Skeletal muscle tissue (tissue), 3 donors: ENCODE measurements at regions not wholly inside any gene's neighbourhood (a gene's known extent, or its start where the extent isn't known, plus 50 kb on each side); places are given as distances from the start of the nearest gene placed in this dataset.
A peak's percentile ranks its signal among the peaks of the same experiment; 100 is the strongest.

Source experiments
- H3K27ac ChIP-seq: one replicate; pipeline ENCODE4 v1.7.0; 2013; ENCODE audit warnings: mild to moderate bottlenecking, low read depth, low read length, inconsistent platforms
- H3K27me3 ChIP-seq, 3 donors: one replicate each; pipeline ENCODE4 v1.7.0; 2013; ENCODE audit warnings: low read length in 3 of 3; ENCODE audit not compliant: control insufficient read depth in 3 of 3, insufficient read depth in 3 of 3
- H3K36me3 ChIP-seq, 3 donors: one replicate each; pipeline ENCODE4 v1.7.0; 2013; ENCODE audit warnings: low read length in 3 of 3; ENCODE audit not compliant: control insufficient read depth in 3 of 3, insufficient read depth in 3 of 3
- H3K4me1 ChIP-seq, 3 donors: one replicate each; pipeline ENCODE4 v1.7.0; 2013; ENCODE audit warnings: low read length in 3 of 3, mild to moderate bottlenecking in 3 of 3; ENCODE audit not compliant: control insufficient read depth in 3 of 3, insufficient read depth in 3 of 3
- H3K4me3 ChIP-seq, 3 donors: one replicate each; pipeline ENCODE4 v1.7.0; 2013; ENCODE audit warnings: low read length in 3 of 3
- H3K9ac ChIP-seq, 3 donors: one replicate each; pipeline ENCODE4 v1.7.0; 2013; ENCODE audit warnings: low read length in 3 of 3, mild to moderate bottlenecking in 3 of 3, moderate library complexity in 2 of 3, low read depth in 1 of 3
- H3K9me3 ChIP-seq, 3 donors: one replicate each; pipeline ENCODE4 v1.7.0; 2013; ENCODE audit warnings: low read length in 3 of 3; ENCODE audit not compliant: control insufficient read depth in 3 of 3
- donor health status: Osteomylitis.

DNA sequence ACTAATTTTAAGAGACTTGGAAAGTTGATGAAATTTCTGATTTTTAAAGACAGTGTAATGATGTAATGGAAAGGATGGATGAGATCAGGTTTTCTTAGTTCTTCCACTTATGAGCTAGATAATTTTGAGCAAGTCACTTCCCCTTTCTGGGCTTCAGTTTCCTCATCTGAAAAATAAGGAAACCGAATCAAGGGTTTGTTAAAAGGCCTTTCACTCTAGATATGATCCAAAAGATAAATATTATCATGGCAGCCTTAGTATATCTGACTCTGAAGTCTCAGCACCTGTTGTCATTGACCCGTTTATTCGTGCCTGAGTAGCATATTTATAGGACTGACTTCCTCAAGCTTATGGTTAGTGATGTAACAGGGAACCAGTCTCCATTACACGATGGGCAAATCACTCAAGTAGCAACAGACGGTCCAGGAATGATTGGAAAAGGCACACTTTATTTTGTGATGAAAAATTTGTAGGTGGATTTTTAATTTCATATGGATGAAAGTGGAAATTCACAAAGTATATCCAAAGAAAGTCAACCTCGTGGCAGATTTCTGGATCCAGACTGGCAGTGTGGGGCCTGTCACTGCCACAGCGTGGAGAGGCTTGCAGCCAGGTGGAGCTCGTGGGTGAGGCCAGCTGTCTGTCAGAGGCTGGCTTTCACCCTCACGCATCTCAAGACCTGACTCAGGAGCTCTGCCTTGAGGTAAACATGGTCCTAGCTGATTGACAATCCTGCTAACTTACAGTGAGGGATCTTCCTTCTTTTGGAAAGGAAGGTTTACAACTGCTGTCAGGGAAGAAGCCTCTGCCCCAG lies 137.9 kb upstream of the CXCR4 start:
- no peaks in the 10 kb centered on the region for H3K36me3 ChIP-seq
- H3K9me3 ChIP-seq, result no peaks in the 10 kb centered on the region
- H3K27me3 ChIP-seq, result no peaks in the 10 kb centered on the region
- H3K4me3 ChIP-seq, result no peak overlapping the region
- peaks cover 0 to 10% (median 8%) of the 10 kb centered on the region in 3 donors for H3K4me1 ChIP-seq
- no peak overlapping the region for H3K9ac ChIP-seq
- H3K27ac ChIP-seq, result peak overlapping the region; percentile 20

GRCh38 chr2:136255127-136255526 lies 137.2 kb upstream of the CXCR4 start:
- no peaks in the 10 kb centered on the region for H3K36me3 ChIP-seq
- H3K9ac ChIP-seq, result no peak overlapping the region
- no peaks in the 10 kb centered on the region for H3K27me3 ChIP-seq
- no peaks in the 10 kb centered on the region for H3K9me3 ChIP-seq
- H3K4me1 ChIP-seq, result peaks cover 0 to 10% (median 8%) of the 10 kb centered on the region in 3 donors
- H3K27ac ChIP-seq, result no peak overlapping the region
- no peak overlapping the region for H3K4me3 ChIP-seq

DNA sequence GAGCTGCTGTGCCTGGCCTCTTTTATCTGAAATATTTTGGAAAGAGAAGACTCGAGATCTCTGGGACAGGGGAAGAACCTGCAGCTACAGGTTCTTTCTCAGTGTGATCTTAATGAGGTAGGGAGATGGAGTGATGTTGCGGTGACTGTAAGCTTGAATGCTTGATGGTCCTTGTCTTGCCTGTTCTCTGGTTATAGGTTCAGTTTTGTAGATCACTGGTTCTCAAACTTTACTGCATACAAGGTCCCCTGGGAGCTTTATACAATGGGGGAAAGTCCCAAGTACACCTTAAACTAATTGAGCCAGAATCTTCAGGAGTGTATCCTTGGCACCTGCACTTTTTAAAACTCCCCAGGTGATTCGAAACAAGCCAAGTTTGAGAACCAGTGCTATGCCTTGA lies 136.7 kb upstream of the CXCR4 start:
- peaks cover 0 to 10% (median 8%) of the 10 kb centered on the region in 3 donors for H3K4me1 ChIP-seq
- no peak overlapping the region for H3K9ac ChIP-seq
- no peaks in the 10 kb centered on the region for H3K9me3 ChIP-seq
- H3K4me3 ChIP-seq, result no peak overlapping the region
- no peaks in the 10 kb centered on the region for H3K36me3 ChIP-seq
- H3K27me3 ChIP-seq, result no peaks in the 10 kb centered on the region
- H3K27ac ChIP-seq, result no peak overlapping the region

DNA sequence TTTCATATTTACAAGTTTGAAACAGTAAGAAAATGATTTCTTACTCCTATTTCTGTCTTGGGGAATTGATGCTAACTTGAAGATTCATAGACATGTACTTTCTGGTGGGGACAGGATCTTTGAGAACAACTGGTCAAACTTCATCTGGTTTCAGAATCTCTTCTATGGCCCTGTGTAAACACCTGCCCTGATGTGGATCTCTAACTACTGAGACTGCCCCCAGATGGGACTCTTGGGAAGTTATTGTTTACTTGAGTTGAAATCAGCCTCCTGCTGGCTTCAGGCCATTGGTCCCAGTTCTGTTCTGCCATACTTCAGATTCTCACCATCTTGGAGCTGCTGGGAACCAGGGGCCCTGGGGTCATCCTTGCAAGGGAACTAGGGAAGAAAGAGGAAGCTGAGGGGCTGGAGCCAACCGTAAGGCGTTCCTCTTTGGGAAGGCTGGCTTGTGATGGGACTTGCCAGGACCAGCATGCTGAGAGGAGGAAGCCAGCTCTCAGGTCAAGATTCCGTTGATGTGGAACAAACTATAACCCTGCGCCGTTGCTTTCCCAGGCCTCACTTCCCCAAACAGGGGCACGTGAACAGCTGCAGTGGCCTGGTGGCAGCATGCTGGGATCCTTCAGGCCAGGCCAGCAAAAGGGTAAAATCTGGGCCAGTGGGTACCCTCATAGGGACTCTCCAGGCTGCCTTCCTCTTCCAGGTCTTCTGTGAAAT lies 135.5 kb upstream of the CXCR4 start:
- H3K27ac ChIP-seq, result no peak overlapping the region
- no peaks in the 10 kb centered on the region for H3K27me3 ChIP-seq
- no peaks in the 10 kb centered on the region for H3K36me3 ChIP-seq
- no peak overlapping the region for H3K4me3 ChIP-seq
- peaks cover 0 to 10% (median 8%) of the 10 kb centered on the region in 3 donors for H3K4me1 ChIP-seq
- H3K9me3 ChIP-seq, result no peaks in the 10 kb centered on the region
- no peak overlapping the region for H3K9ac ChIP-seq

DNA sequence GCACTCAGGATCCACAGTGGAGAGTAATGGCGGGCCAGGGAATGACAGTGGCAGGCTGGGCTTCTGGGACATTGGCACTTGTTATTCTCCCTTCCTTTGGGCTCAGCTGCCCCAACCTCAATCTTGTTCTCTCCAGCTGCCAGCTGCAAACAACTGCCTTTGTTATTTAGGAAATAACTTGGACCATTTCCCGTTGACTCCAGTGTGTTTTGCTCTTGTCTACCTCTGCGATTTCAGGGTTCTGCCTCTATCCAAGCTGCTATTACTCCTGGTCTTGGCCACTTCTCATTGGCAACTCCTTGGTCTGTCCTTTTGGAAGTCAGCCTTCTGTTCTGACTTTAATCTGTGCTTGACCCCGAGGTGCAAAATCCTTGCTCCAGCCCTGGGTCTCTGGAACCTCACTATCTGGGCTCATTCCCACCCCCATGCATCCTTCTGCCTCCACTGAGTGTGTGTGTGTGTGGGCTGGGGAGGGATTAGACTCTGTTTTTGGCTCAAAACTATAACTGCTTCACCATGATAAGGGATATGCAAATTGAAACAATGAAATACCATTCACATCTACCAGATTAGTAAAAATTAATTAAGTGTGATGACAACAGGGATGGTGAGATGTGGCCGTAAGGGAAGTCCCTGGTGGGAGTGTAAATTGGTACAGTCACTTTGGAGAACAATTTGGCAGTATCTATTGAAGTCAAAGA lies 134.1 kb upstream of the CXCR4 start:
- no peak overlapping the region for H3K4me3 ChIP-seq
- no peaks in the 10 kb centered on the region for H3K9me3 ChIP-seq
- H3K36me3 ChIP-seq, result no peaks in the 10 kb centered on the region
- H3K9ac ChIP-seq, result no peak overlapping the region
- peaks cover 8 to 13% (median 10%) of the 10 kb centered on the region in 3 donors for H3K4me1 ChIP-seq
- H3K27ac ChIP-seq, result no peak overlapping the region
- H3K27me3 ChIP-seq, result no peaks in the 10 kb centered on the region

DNA sequence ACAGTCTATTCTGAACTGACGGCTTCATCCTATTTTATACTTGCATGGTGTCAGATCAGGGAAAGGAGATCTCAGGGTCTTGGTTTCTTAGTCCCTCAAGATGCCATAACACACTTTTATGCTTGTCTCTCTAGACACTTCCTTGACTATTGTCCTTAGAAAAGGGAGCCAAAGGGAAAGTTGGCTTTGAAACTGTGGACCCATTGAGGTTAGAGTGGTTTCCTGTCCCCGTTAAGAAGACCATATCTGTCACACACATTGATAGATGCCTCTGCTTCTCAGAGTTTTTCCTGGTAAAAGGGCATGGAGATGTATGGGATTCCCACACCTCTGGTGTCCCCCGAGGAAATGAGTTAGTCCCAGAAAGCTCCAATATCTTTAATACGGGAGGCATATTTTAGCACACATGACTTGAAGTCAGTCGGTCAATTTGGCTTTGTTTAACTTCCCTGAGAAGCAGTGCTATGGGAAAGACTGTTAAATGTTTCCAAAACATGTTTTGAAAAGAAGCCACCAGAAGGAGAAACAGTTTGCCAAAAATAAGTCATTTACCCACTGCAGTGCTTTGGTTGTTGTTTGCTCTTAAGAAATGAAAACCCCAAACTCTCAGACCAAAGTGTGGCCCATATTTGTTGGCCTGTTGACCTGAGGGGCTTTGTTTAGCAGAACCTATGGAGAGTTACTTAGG lies 133.4 kb upstream of the CXCR4 start:
- Histone ChIP-seq H3K9me3 (no peaks in the 10 kb centered on the region), H3K9ac (no peak overlapping the region), H3K4me1 (peaks cover 8 to 10% (median 9%) of the 10 kb centered on the region in 3 donors), H3K27ac (no peak overlapping the region), H3K4me3 (no peak overlapping the region), H3K27me3 (no peaks in the 10 kb centered on the region), H3K36me3 (no peaks in the 10 kb centered on the region)

DNA sequence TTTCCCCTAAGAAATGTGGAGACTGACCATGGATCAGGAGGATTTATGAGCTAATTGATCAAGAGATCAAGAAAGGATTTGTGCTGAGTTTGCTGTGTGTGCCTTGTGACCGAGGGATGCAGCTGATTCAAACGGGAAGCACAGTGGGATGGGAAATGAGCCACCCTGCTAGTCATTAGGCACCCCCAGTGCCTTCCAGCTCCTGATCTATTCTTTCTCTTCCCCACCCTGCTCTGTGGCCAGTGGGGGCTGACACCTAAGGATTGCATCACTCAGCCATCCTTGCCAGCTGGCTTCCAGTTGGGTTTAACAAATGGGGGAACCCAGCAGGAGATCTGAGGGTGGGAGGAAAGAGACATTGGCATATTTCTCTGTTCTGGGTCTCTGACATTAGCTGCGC lies 132.2 kb upstream of the CXCR4 start:
- H3K27me3 ChIP-seq, result no peaks in the 10 kb centered on the region
- no peaks in the 10 kb centered on the region for H3K9me3 ChIP-seq
- H3K9ac ChIP-seq, result no peak overlapping the region
- H3K4me1 ChIP-seq, result peaks cover 9 to 11% (median 10%) of the 10 kb centered on the region in 3 donors
- H3K4me3 ChIP-seq, result no peak overlapping the region
- H3K36me3 ChIP-seq, result no peaks in the 10 kb centered on the region
- H3K27ac ChIP-seq, result no peak overlapping the region

DNA sequence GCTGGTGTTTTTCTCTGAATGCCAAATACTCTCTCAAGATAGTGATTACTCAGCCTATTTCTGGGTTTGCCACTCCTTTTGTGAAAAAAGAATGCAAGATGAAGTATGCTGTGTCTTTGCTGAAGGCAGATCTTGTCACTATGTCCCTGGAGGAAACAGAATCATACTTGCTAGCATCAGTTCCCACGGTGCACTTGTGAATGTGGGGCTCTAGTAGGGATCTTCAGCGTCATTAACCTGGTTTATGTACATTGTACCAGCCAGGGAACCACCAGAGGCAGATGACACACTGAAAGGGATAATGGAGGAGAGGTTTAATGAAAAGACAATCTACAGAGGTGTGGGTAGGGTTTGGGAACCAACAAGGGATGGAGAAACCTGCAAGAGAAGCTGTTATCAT lies 131.0 kb upstream of the CXCR4 start:
- H3K27ac ChIP-seq, result no peak overlapping the region
- H3K4me3 ChIP-seq, result no peak overlapping the region
- no peaks in the 10 kb centered on the region for H3K36me3 ChIP-seq
- H3K9ac ChIP-seq, result no peak overlapping the region
- peaks cover 9 to 11% (median 10%) of the 10 kb centered on the region in 3 donors for H3K4me1 ChIP-seq
- H3K27me3 ChIP-seq, result peaks cover 0 to under 1% (median 0%) of the 10 kb centered on the region in 3 donors
- no peaks in the 10 kb centered on the region for H3K9me3 ChIP-seq

GRCh38 chr2:136248242-136248641 lies 130.3 kb upstream of the CXCR4 start:
- Histone ChIP-seq H3K36me3 (no peaks in the 10 kb centered on the region), H3K9me3 (no peaks in the 10 kb centered on the region), H3K27me3 (peaks cover 0 to 3% (median 0%) of the 10 kb centered on the region in 3 donors), H3K27ac (no peak overlapping the region), H3K4me3 (no peak overlapping the region), H3K9ac (no peak overlapping the region), H3K4me1 (peaks cover 9 to 11% (median 10%) of the 10 kb centered on the region in 3 donors)
